ENCODE measurements at regions not wholly inside any gene's neighbourhood (a gene's known extent, or its start where the extent isn't known, plus 50 kb on each side); places are given as distances from the start of the nearest gene placed in this dataset.

DNA sequence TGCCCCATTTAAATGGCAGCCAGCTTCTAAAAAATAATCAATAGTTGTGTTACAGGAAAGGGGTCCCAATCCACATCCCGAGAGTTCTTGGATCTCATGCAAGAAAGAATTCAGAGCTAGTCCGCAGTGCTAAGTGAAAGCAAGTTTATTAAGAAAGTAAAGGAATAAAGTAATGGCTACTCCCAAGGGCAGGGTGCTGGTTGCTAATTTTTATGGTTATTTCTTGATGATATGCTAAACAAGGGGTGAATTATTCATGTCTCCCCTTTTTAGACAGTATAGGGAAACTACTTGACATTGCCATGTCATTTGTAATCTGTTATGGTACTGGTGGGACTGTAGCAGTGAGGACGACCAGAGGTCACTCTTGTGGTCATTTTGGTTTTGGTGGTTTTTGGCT is 591.3 kb downstream of the LRFN5 start:
- TF ChIP-seq, protein P1, sequence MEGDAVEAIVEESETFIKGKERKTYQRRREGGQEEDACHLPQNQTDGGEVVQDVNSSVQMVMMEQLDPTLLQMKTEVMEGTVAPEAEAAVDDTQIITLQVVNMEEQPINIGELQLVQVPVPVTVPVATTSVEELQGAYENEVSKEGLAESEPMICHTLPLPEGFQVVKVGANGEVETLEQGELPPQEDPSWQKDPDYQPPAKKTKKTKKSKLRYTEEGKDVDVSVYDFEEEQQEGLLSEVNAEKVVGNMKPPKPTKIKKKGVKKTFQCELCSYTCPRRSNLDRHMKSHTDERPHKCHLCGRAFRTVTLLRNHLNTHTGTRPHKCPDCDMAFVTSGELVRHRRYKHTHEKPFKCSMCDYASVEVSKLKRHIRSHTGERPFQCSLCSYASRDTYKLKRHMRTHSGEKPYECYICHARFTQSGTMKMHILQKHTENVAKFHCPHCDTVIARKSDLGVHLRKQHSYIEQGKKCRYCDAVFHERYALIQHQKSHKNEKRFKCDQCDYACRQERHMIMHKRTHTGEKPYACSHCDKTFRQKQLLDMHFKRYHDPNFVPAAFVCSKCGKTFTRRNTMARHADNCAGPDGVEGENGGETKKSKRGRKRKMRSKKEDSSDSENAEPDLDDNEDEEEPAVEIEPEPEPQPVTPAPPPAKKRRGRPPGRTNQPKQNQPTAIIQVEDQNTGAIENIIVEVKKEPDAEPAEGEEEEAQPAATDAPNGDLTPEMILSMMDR (IDR thresholded peaks at IDR 0.05) = no peak
- TF ChIP-seq POLR2A (IDR thresholded peaks at IDR 0.05; ENCODE audit: low read depth) (no peak), POLR2AphosphoS5 (IDR thresholded peaks at IDR 0.05) (no peak), EP300 (IDR thresholded peaks at IDR 0.05) (no peak)
